ENCODE measurements at regions not wholly inside any gene's neighbourhood (a gene's known extent, or its start where the extent isn't known, plus 50 kb on each side); places are given as distances from the start of the nearest gene placed in this dataset.

GRCh38 chr20:17844549-17845298 lies 123.9 kb downstream of the SNX5 start:
- no peaks in the 10 kb centered on the region for H3K36me3 ChIP-seq (ENCODE audit: control insufficient read depth, insufficient read depth, low read length)
- DNase-seq, result no peak
- peaks cover 28% of the 10 kb centered on the region for H3K4me1 ChIP-seq (ENCODE audit: control insufficient read depth, insufficient read depth, low read length)
- H3K9me3 ChIP-seq (ENCODE audit: control insufficient read depth, low read depth, low read length), result peaks cover 4% of the 10 kb centered on the region
- H3K27ac ChIP-seq (ENCODE audit: low read length), result no peak overlapping the region
- no peak overlapping the region for H3K4me3 ChIP-seq (ENCODE audit: low read length)
- 90% methylated on average over 4 of the region's 7 CpGs for WGBS (ENCODE audit: insufficient coverage, low lambda C conversion rate)
- H3K27me3 ChIP-seq (ENCODE audit: control insufficient read depth, insufficient read depth, low read length), result no peaks in the 10 kb centered on the region

GRCh38 chr20:17844133-17844429 lies 124.5 kb downstream of the SNX5 start:
- H3K4me1 ChIP-seq (ENCODE audit: control insufficient read depth, insufficient read depth, low read length), result peaks cover 21% of the 10 kb centered on the region
- DNase-seq, result no peak
- no peak overlapping the region for H3K4me3 ChIP-seq (ENCODE audit: low read length)
- no peaks in the 10 kb centered on the region for H3K27me3 ChIP-seq (ENCODE audit: control insufficient read depth, insufficient read depth, low read length)
- no peaks in the 10 kb centered on the region for H3K36me3 ChIP-seq (ENCODE audit: control insufficient read depth, insufficient read depth, low read length)
- WGBS (ENCODE audit: insufficient coverage, low lambda C conversion rate), result no CpG with 5 or more reads among the region's 1 CpG
- no peaks in the 10 kb centered on the region for H3K9me3 ChIP-seq (ENCODE audit: control insufficient read depth, low read depth, low read length)
- H3K27ac ChIP-seq (ENCODE audit: low read length), result no peak overlapping the region

- no CpG with 5 or more reads among the region's 14 CpGs for WGBS (ENCODE audit: insufficient coverage, low lambda C conversion rate)
- Histone ChIP-seq H3K4me1 (ENCODE audit: control insufficient read depth, insufficient read depth, low read length) (peaks cover 15% of the 10 kb centered on the region), H3K27ac (ENCODE audit: low read length) (no peak overlapping the region), H3K27me3 (ENCODE audit: control insufficient read depth, insufficient read depth, low read length) (no peaks in the 10 kb centered on the region), H3K4me3 (ENCODE audit: low read length) (no peak overlapping the region), H3K36me3 (ENCODE audit: control insufficient read depth, insufficient read depth, low read length) (no peaks in the 10 kb centered on the region), H3K9me3 (ENCODE audit: control insufficient read depth, low read depth, low read length) (no peaks in the 10 kb centered on the region)
- DNase-seq, result no peak
Observed at GRCh38 chr20:17843246-17844132, 125.1 kb downstream of the SNX5 start.

- Histone ChIP-seq H3K27ac (ENCODE audit: low read length) (no peak overlapping the region), H3K4me1 (ENCODE audit: control insufficient read depth, insufficient read depth, low read length) (peaks cover 10% of the 10 kb centered on the region), H3K9me3 (ENCODE audit: control insufficient read depth, low read depth, low read length) (no peaks in the 10 kb centered on the region), H3K27me3 (ENCODE audit: control insufficient read depth, insufficient read depth, low read length) (no peaks in the 10 kb centered on the region), H3K36me3 (ENCODE audit: control insufficient read depth, insufficient read depth, low read length) (no peaks in the 10 kb centered on the region), H3K4me3 (ENCODE audit: low read length) (no peak overlapping the region)
- 83% methylated on average over 1 of the region's 13 CpGs for WGBS (ENCODE audit: insufficient coverage, low lambda C conversion rate)
- DNase-seq, result no peak
Observed at GRCh38 chr20:17841751-17842215, 126.8 kb downstream of the SNX5 start.

DNA sequence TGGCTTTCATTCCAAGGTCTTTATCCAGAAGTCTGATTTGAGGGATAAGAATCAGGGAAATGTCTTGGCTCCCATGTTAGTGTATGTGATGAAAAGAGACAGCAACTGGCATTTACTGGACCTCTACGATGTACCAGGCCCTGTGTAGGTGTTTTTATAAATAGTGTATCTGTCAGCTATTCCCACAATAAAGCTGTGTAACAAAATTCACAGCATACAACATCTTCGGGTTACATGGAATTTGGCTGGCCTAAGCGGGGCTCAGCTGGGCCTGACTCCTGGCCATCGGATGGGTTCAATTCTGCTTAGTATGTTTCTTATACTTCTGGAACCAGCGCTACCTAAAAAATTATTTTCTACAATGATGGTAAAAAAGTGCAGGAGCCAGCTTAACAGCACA lies 128.2 kb downstream of the SNX5 start:
- H3K9me3 ChIP-seq (ENCODE audit: control insufficient read depth, low read depth, low read length), result no peaks in the 10 kb centered on the region
- no peak overlapping the region for H3K27ac ChIP-seq (ENCODE audit: low read length)
- no peaks in the 10 kb centered on the region for H3K36me3 ChIP-seq (ENCODE audit: control insufficient read depth, insufficient read depth, low read length)
- no peaks in the 10 kb centered on the region for H3K27me3 ChIP-seq (ENCODE audit: control insufficient read depth, insufficient read depth, low read length)
- WGBS (ENCODE audit: insufficient coverage, low lambda C conversion rate), result 100% methylated on average over 1 of the region's 5 CpGs
- H3K4me1 ChIP-seq (ENCODE audit: control insufficient read depth, insufficient read depth, low read length), result no peaks in the 10 kb centered on the region
- no peak overlapping the region for H3K4me3 ChIP-seq (ENCODE audit: low read length)
- DNase-seq, result no peak

DNA sequence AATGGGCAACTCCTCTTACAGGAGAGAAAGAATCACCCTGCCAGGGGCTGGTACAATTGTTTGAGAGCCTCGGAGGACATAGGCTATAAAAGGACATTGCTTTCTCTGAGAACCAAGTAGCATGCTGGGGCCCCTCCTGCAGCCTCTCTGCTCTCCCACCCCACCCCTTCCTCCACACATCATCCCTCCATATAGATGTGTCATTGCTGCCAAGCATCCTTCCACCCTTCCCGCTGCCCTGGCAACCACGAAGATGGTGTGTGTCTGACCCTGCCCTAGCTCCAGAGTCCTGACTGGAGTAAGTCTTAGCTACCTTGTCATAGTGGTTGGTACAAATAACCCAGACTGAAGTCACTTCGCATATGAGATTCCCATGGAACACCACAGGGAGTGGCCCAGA lies 129.7 kb downstream of the SNX5 start:
- Histone ChIP-seq H3K4me1 (ENCODE audit: control insufficient read depth, insufficient read depth, low read length) (no peaks in the 10 kb centered on the region), H3K9me3 (ENCODE audit: control insufficient read depth, low read depth, low read length) (no peaks in the 10 kb centered on the region), H3K27me3 (ENCODE audit: control insufficient read depth, insufficient read depth, low read length) (no peaks in the 10 kb centered on the region), H3K36me3 (ENCODE audit: control insufficient read depth, insufficient read depth, low read length) (no peaks in the 10 kb centered on the region), H3K4me3 (ENCODE audit: low read length) (no peak overlapping the region), H3K27ac (ENCODE audit: low read length) (no peak overlapping the region)
- no peak for DNase-seq
- WGBS (ENCODE audit: insufficient coverage, low lambda C conversion rate), result 80% methylated on average over 1 of the region's 4 CpGs

- DNase-seq, result no peak
- Histone ChIP-seq H3K4me1 (ENCODE audit: control insufficient read depth, insufficient read depth, low read length) (no peaks in the 10 kb centered on the region), H3K4me3 (ENCODE audit: low read length) (no peak overlapping the region), H3K36me3 (ENCODE audit: control insufficient read depth, insufficient read depth, low read length) (no peaks in the 10 kb centered on the region), H3K27me3 (ENCODE audit: control insufficient read depth, insufficient read depth, low read length) (no peaks in the 10 kb centered on the region), H3K27ac (ENCODE audit: low read length) (peak overlapping the region; percentile 10), H3K9me3 (ENCODE audit: control insufficient read depth, low read depth, low read length) (no peaks in the 10 kb centered on the region)
- WGBS (ENCODE audit: insufficient coverage, low lambda C conversion rate), result 83% methylated on average over 1 of the region's 3 CpGs
Observed at GRCh38 chr20:17837179-17837578, 131.4 kb downstream of the SNX5 start.

DNA sequence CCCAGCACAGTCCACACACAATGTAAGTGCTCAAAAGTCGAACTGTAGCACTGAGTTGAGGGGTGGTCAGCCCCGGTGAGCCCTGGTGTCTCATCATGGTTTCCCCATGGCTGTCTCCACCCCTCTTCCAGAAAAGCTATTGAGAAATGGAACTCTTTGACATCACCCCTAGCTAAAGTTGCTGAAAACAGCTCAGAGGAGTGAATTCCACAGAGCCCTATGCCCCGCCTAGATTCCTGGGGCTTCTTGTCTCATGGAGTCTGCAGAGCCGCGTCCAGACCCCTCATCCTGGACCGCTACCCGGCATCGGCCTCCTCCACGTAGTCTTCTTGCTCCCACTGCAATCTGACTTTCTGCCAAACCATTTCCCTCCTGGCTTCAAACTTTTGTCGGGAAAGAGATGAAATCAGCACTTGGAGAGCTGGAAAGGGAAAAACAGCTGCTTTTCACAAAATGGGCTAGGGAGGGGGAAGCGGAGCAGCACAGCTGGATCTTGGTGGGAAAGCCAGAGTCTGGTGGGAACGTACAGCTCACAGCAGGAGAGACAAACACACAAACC lies 132.2 kb downstream of the SNX5 start:
- H3K4me3 ChIP-seq (ENCODE audit: low read length), result no peak overlapping the region
- peak overlapping the region; percentile 10 for H3K27ac ChIP-seq (ENCODE audit: low read length)
- no peaks in the 10 kb centered on the region for H3K4me1 ChIP-seq (ENCODE audit: control insufficient read depth, insufficient read depth, low read length)
- H3K36me3 ChIP-seq (ENCODE audit: control insufficient read depth, insufficient read depth, low read length), result no peaks in the 10 kb centered on the region
- no peaks in the 10 kb centered on the region for H3K9me3 ChIP-seq (ENCODE audit: control insufficient read depth, low read depth, low read length)
- DNase-seq, result peak; percentile 63 to 64
- H3K27me3 ChIP-seq (ENCODE audit: control insufficient read depth, insufficient read depth, low read length), result no peaks in the 10 kb centered on the region
- 80% methylated on average over 2 of the region's 12 CpGs for WGBS (ENCODE audit: insufficient coverage, low lambda C conversion rate)

DNA sequence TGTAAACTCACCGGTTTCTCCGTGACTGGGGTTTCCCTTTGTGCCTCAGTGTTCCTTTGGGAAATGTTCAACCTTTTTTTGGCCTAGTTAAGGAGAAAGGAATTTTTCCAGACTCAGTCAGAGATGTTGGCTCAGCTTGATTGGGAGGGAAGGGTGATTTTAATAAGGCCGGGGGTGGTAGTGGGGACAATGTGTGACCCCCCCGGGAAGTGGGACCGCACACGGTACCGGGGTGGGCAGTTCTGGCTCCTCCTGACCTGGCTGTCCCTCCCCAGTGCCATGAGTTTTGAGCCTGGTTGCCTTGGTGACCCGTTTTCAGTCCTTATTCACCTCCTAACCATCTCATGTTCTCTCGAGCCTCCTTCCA lies 132.7 kb downstream of the SNX5 start:
- no peaks in the 10 kb centered on the region for H3K36me3 ChIP-seq (ENCODE audit: control insufficient read depth, insufficient read depth, low read length)
- H3K4me3 ChIP-seq (ENCODE audit: low read length), result no peak overlapping the region
- H3K9me3 ChIP-seq (ENCODE audit: control insufficient read depth, low read depth, low read length), result no peaks in the 10 kb centered on the region
- H3K27ac ChIP-seq (ENCODE audit: low read length), result peak overlapping the region; percentile 10
- WGBS (ENCODE audit: insufficient coverage, low lambda C conversion rate), result no CpG with 5 or more reads among the region's 9 CpGs
- no peaks in the 10 kb centered on the region for H3K4me1 ChIP-seq (ENCODE audit: control insufficient read depth, insufficient read depth, low read length)
- H3K27me3 ChIP-seq (ENCODE audit: control insufficient read depth, insufficient read depth, low read length), result no peaks in the 10 kb centered on the region
- no peak for DNase-seq

DNA sequence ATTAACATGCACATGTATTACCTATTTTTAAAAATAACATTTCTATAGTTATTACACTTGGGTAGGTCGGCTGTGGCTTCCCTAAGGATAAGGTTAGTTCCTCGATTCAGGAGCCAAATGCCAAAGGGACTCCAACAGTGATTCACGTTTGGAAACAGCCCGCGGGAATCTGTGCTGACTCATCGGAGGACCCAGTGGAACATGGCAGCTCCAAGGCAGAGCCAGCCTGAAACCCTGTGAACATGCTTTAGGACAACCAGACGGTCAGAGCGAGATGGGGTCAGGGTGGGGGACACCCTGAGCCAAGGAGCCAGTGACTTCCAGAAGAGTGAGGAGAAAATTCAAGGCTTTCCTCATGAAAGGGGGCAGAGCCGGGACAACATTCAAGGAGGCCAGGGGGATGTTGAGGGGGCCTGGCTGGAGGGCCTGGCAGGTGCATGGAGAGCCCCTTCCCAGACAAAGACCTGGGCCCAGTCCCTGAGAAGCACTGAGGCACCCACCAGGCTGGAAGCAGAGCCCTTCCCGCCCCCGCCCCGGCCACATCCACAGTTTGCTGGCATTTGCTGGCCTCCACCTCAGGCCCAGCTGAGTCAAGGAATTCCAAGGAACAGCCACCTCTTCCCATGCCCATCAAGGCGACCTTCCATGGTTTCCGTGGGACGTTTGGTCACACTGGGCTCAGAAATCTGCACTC lies 133.2 kb downstream of the SNX5 start:
- Histone ChIP-seq H3K27ac (ENCODE audit: low read length) (no peak overlapping the region), H3K4me3 (ENCODE audit: low read length) (no peak overlapping the region), H3K36me3 (ENCODE audit: control insufficient read depth, insufficient read depth, low read length) (no peaks in the 10 kb centered on the region), H3K27me3 (ENCODE audit: control insufficient read depth, insufficient read depth, low read length) (no peaks in the 10 kb centered on the region), H3K4me1 (ENCODE audit: control insufficient read depth, insufficient read depth, low read length) (no peaks in the 10 kb centered on the region), H3K9me3 (ENCODE audit: control insufficient read depth, low read depth, low read length) (no peaks in the 10 kb centered on the region)
- no peak for DNase-seq
- whole genome bisulfite sequencing (ENCODE audit: insufficient coverage, low lambda C conversion rate), result no CpG with 5 or more reads among the region's 15 CpGs

Measured in large intestine (tissue), 3 donors.